ENCODE measurements at regions not wholly inside any gene's neighbourhood (a gene's known extent, or its start where the extent isn't known, plus 50 kb on each side); places are given as distances from the start of the nearest gene placed in this dataset.

DNA sequence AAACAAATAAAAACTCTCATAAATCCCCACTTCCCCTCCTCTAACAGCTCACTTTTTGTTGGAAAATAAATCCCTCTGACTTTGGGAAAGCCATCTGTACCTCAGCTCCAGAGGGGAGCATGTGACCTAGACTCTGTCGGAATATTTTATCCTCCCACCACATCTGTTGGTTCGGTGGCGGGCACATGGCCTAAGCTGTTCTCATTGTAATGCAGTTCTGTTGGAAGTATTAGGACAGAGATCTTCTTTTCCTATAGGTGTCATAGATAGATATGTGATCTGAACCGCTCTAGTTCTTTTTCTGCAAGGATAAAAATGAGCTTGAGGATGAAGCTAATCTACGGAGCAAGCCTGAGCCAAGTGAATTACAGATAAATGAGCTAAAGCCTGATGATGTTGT, 50.5 kb upstream of the EPS8L3 start:
- Histone ChIP-seq H2AFZ (ENCODE audit: low read length) (no peak overlapping the region), H3K9me2 (replicated peaks; ENCODE audit: low read depth, low read length) (no peaks in the 10 kb centered on the region), H3K4me2 (ENCODE audit: low read depth, low read length, poor library complexity, severe bottlenecking) (peak overlapping the region; percentile 69), H3K9me3 (ENCODE audit: insufficient read depth, low read depth, low read length) (0 out of 2 replicates have a peak, but pooled peaks cover 3% of the 10 kb centered on the region), H3K4me1 (ENCODE audit: insufficient read depth, low read length, poor library complexity, severe bottlenecking) (peaks cover 82% of the 10 kb centered on the region), H3F3A (ENCODE audit: low read depth) (peaks cover 24% of the 10 kb centered on the region), H3K36me3 (ENCODE audit: insufficient read depth, low read length) (no peaks in the 10 kb centered on the region), H3K79me2 (ENCODE audit: insufficient read depth, low read length) (no peaks in the 10 kb centered on the region), H3K4me3 (ENCODE audit: low read length, poor library complexity, severe bottlenecking) (peak overlapping the region; percentile 49), H3K27me3 (ENCODE audit: insufficient read depth, low read length, poor library complexity, severe bottlenecking) (no peaks in the 10 kb centered on the region), H4K20me1 (ENCODE audit: insufficient read depth, low read length, poor library complexity, severe bottlenecking) (no peaks in the 10 kb centered on the region), H3K9ac (ENCODE audit: low read depth, low read length, poor library complexity, severe bottlenecking) (peak overlapping the region; percentile 85)
- TF ChIP-seq EZH2phosphoT487 (IDR thresholded peaks at IDR 0.05; ENCODE audit: borderline replicate concordance), result no peak
- TF ChIP-seq, protein P1, sequence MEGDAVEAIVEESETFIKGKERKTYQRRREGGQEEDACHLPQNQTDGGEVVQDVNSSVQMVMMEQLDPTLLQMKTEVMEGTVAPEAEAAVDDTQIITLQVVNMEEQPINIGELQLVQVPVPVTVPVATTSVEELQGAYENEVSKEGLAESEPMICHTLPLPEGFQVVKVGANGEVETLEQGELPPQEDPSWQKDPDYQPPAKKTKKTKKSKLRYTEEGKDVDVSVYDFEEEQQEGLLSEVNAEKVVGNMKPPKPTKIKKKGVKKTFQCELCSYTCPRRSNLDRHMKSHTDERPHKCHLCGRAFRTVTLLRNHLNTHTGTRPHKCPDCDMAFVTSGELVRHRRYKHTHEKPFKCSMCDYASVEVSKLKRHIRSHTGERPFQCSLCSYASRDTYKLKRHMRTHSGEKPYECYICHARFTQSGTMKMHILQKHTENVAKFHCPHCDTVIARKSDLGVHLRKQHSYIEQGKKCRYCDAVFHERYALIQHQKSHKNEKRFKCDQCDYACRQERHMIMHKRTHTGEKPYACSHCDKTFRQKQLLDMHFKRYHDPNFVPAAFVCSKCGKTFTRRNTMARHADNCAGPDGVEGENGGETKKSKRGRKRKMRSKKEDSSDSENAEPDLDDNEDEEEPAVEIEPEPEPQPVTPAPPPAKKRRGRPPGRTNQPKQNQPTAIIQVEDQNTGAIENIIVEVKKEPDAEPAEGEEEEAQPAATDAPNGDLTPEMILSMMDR (conservative IDR thresholded peaks at IDR 0.05; ENCODE audit: low read length), result no peak
